Loucy (cell line): ENCODE measurements at regions not wholly inside any gene's neighbourhood (a gene's known extent, or its start where the extent isn't known, plus 50 kb on each side); places are given as distances from the start of the nearest gene placed in this dataset.

Experiments used
- H2AFZ ChIP-seq: fragments of 200-600 bp; sonication (generic); 2 replicates; pipeline ENCODE4 v1.6.0; 2016; ENCODE audit warnings: antibody characterized with exemption, mild to moderate bottlenecking, low read length, moderate library complexity
- H3F3A ChIP-seq: fragments of 200-600 bp; 2 replicates; pipeline ENCODE4 v1.6.0; 2016; ENCODE audit warnings: antibody characterized with exemption, low read depth, mild to moderate bottlenecking
- H3K27me3 ChIP-seq: fragments of 200-600 bp; sonication (generic); 2 replicates; pipeline ENCODE4 v1.6.1; 2014; ENCODE audit warnings: low read length, mild to moderate bottlenecking; ENCODE audit not compliant: insufficient read depth, poor library complexity, severe bottlenecking
- H3K36me3 ChIP-seq: fragments of 200-600 bp; sonication (generic); 2 replicates; pipeline ENCODE4 v1.6.1; 2016; ENCODE audit warnings: low read length; ENCODE audit not compliant: insufficient read depth
- H3K4me1 ChIP-seq: fragments of 200-600 bp; sonication (generic); 2 replicates; pipeline ENCODE4 v1.5.1; 2014; ENCODE audit warnings: low read length, mild to moderate bottlenecking; ENCODE audit not compliant: insufficient read depth, poor library complexity, severe bottlenecking
- H3K4me2 ChIP-seq: fragments of 200-600 bp; sonication (generic); 2 replicates; pipeline ENCODE4 v1.6.0; 2014; ENCODE audit warnings: antibody characterized with exemption, low read length, low read depth, mild to moderate bottlenecking; ENCODE audit not compliant: poor library complexity, severe bottlenecking
- H3K4me3 ChIP-seq: fragments of 200-600 bp; sonication (generic); 2 replicates; pipeline ENCODE4 v1.5.1; 2014; ENCODE audit warnings: low read length, mild to moderate bottlenecking, mixed read lengths; ENCODE audit not compliant: poor library complexity, severe bottlenecking
- H3K79me2 ChIP-seq: fragments of 200-600 bp; sonication (generic); 2 replicates; pipeline ENCODE4 v1.6.1; 2014; ENCODE audit warnings: low read length; ENCODE audit not compliant: insufficient read depth
- H3K9ac ChIP-seq: fragments of 200-600 bp; sonication (generic); 2 replicates; pipeline ENCODE4 v1.6.0; 2014; ENCODE audit warnings: mild to moderate bottlenecking, low read depth, low read length, moderate library complexity; ENCODE audit not compliant: poor library complexity, severe bottlenecking
- H3K9me2 ChIP-seq: fragments of 200-600 bp; sonication (generic); replicated peaks from 2 replicates; pipeline ENCODE4 v1.6.1; 2016; ENCODE audit warnings: low read depth, low read length, mixed read lengths
- H3K9me3 ChIP-seq: fragments of 200-600 bp; sonication (generic); 2 replicates; pipeline ENCODE4 v1.6.1; 2014; ENCODE audit warnings: mild to moderate bottlenecking, antibody characterized with exemption, low read length, low read depth; ENCODE audit not compliant: insufficient read depth
- H4K20me1 ChIP-seq: fragments of 200-600 bp; sonication (generic); 2 replicates; pipeline ENCODE4 v1.6.0; 2014; ENCODE audit warnings: antibody characterized with exemption, low read length, mild to moderate bottlenecking; ENCODE audit not compliant: insufficient read depth, poor library complexity, severe bottlenecking
- CTCF ChIP-seq: fragments of 200-600 bp; sonication (generic); conservative IDR thresholded peaks from 2 replicates; pipeline ENCODE4 v1.5.1; 2014; ENCODE audit warnings: mild to moderate bottlenecking, antibody characterized with exemption, low read length
- EZH2phosphoT487 ChIP-seq: fragments of 200-600 bp; IDR thresholded peaks from 2 replicates; pipeline ENCODE4 v1.6.1; 2018; ENCODE audit warnings: antibody characterized with exemption, mild to moderate bottlenecking, moderate library complexity, borderline replicate concordance

GRCh38 chr12:92600052-92600451, 102.7 kb upstream of the PLEKHG7 start:
- H3K36me3 ChIP-seq = no peaks in the 10 kb centered on the region
- H3F3A ChIP-seq = no peaks in the 10 kb centered on the region
- no peak overlapping the region for H3K4me2 ChIP-seq
- TF ChIP-seq EZH2phosphoT487 = no peak
- TF ChIP-seq CTCF = no peak
- peaks cover 4% of the 10 kb centered on the region for H3K4me1 ChIP-seq
- no peaks in the 10 kb centered on the region for H4K20me1 ChIP-seq
- H2AFZ ChIP-seq = no peak overlapping the region
- H3K27me3 ChIP-seq = no peaks in the 10 kb centered on the region
- no peak overlapping the region for H3K9ac ChIP-seq
- no peaks in the 10 kb centered on the region for H3K9me2 ChIP-seq
- no peak overlapping the region for H3K4me3 ChIP-seq
- peaks cover 4% of the 10 kb centered on the region; the same call in 1 of the 2 replicates for H3K9me3 ChIP-seq
- no peaks in the 10 kb centered on the region for H3K79me2 ChIP-seq

GRCh38 chr12:92597997-92598396, 104.8 kb upstream of the PLEKHG7 start:
- H3K27me3 ChIP-seq = no peaks in the 10 kb centered on the region
- H4K20me1 ChIP-seq = no peaks in the 10 kb centered on the region
- H3K4me1 ChIP-seq = peaks cover 18% of the 10 kb centered on the region
- no peaks in the 10 kb centered on the region for H3K36me3 ChIP-seq
- H3K9ac ChIP-seq = no peak overlapping the region
- no peak overlapping the region for H2AFZ ChIP-seq
- H3F3A ChIP-seq = no peaks in the 10 kb centered on the region
- no peaks in the 10 kb centered on the region for H3K9me2 ChIP-seq
- TF ChIP-seq CTCF = no peak
- TF ChIP-seq EZH2phosphoT487 = no peak
- H3K4me3 ChIP-seq = no peak overlapping the region
- no peak overlapping the region for H3K4me2 ChIP-seq
- H3K9me3 ChIP-seq = peaks cover 4% of the 10 kb centered on the region; the same call in 1 of the 2 replicates
- no peaks in the 10 kb centered on the region for H3K79me2 ChIP-seq

GRCh38 chr12:92597118-92597517, 105.7 kb upstream of the PLEKHG7 start:
- H4K20me1 ChIP-seq = no peaks in the 10 kb centered on the region
- no peak overlapping the region for H2AFZ ChIP-seq
- no peak for TF ChIP-seq CTCF
- no peak for TF ChIP-seq EZH2phosphoT487
- peaks cover 17% of the 10 kb centered on the region for H3K4me1 ChIP-seq
- H3K79me2 ChIP-seq = no peaks in the 10 kb centered on the region
- no peaks in the 10 kb centered on the region for H3K36me3 ChIP-seq
- peaks cover 4% of the 10 kb centered on the region; the same call in 1 of the 2 replicates for H3K9me3 ChIP-seq
- no peaks in the 10 kb centered on the region for H3F3A ChIP-seq
- H3K27me3 ChIP-seq = no peaks in the 10 kb centered on the region
- no peak overlapping the region for H3K4me2 ChIP-seq
- H3K9me2 ChIP-seq = no peaks in the 10 kb centered on the region
- no peak overlapping the region for H3K9ac ChIP-seq
- no peak overlapping the region for H3K4me3 ChIP-seq
